Ovary (tissue), 7 donors: ENCODE measurements at regions not wholly inside any gene's neighbourhood (a gene's known extent, or its start where the extent isn't known, plus 50 kb on each side); places are given as distances from the start of the nearest gene placed in this dataset.

ENCODE experiments used
- DNase-seq, 5 donors: peaks; one replicate each; pipeline ENCODE4 v3.0.0-alpha.2; 2019 to 2020
- H3K27ac ChIP-seq, 2 donors: fragments of 200-600 bp; one replicate each; pipeline versions ENCODE4 v1.5.1 to v1.8.0; 2019 to 2022
- H3K27me3 ChIP-seq: fragments of 200-600 bp; one replicate; pipeline ENCODE4 v1.8.0; 2022
- H3K36me3 ChIP-seq: fragments of 200-600 bp; sonication (generic); one replicate; pipeline ENCODE4 v1.5.1; 2019
- H3K4me1 ChIP-seq: one replicate; pipeline ENCODE4 v1.8.1; 2013; ENCODE audit warnings: mild to moderate bottlenecking, moderate library complexity; ENCODE audit not compliant: insufficient read depth
- H3K4me3 ChIP-seq: fragments of 200-600 bp; sonication (generic); one replicate; pipeline ENCODE4 v1.5.1; 2017
- H3K9me3 ChIP-seq, 2 donors: fragments of 200-600 bp in 1 of 2; sonication (generic) in 1 of 2; one replicate each; pipeline versions ENCODE4 v1.5.1 to v1.8.1; 2013 to 2019; ENCODE audit warnings: mild to moderate bottlenecking in 1 of 2, moderate library complexity in 1 of 2
- CTCF ChIP-seq, 3 donors: fragments of 450-650 bp in 2 of 3; fragments of 200-600 bp in 1 of 3; IDR thresholded peaks; one replicate each; pipeline versions ENCODE4 v1.5.1 to v1.8.0; 2016 to 2022; ENCODE audit warnings: antibody characterized with exemption in 3 of 3, mild to moderate bottlenecking in 1 of 3
- EP300 ChIP-seq: sonication (generic); formaldehyde crosslinking; IDR thresholded peaks from one replicate; pipeline ENCODE4 v1.6.1; 2017; ENCODE audit warnings: antibody characterized with exemption
- POLR2A ChIP-seq: fragments of 450-650 bp; IDR thresholded peaks from one replicate; pipeline ENCODE4 v1.6.1; 2017; ENCODE audit warnings: antibody characterized with exemption, mild to moderate bottlenecking, moderate library complexity
- WGBS, 3 donors: extraction: QIAGEN DNeasy Blood & Tissue Kit in 1 of 3; methylation state at CpG; one replicate each; pipeline versions ENCODE4 v1.1.5 to v1.1.7; 2013 to 2017; 5-methylcytosine and 5-hydroxymethylcytosine counted together
- intact Hi-C, 4 donors: fragments of 100-400 bp; cut with DNase I; formaldehyde crosslinking; loops; one replicate each; pipeline versions ENCODE4 v1.11.0 to v1.15.1; 2022 to 2023
- donor health status: DM: no; HTN: no; CAD: no; lungs with moderate emphysema.
- donor health status: DM: no; HTN: no; CAD: no.
- donor health status: Bipolar disorder and iron deficiency.
- donor health status: DM: no; HTN: no; CAD: no.
- donor health status: DM: yes; HTN: yes; CAD: no.

GRCh38 chr11:115665175-115665821 lies 161.1 kb upstream of the CADM1 start:
- H3K27me3 ChIP-seq: no peaks in the 10 kb centered on the region
- H3K4me3 ChIP-seq: no peak overlapping the region
- no peak for DNase-seq
- TF ChIP-seq CTCF (IDR thresholded peaks at IDR 0.05) (no peak), POLR2A (no peak), EP300 (no peak)
- no peaks in the 10 kb centered on the region for H3K36me3 ChIP-seq
- no peaks in the 10 kb centered on the region for H3K9me3 ChIP-seq
- 90 to 91% (median 90%) methylated on average over 15 of the region's 15 CpGs for WGBS, 3 donors
- no peak overlapping the region for H3K27ac ChIP-seq
- H3K4me1 ChIP-seq: no peaks in the 10 kb centered on the region
- intact Hi-C loops: no loop called here

GRCh38 chr11:115664313-115664712 lies 160.1 kb upstream of the CADM1 start:
- TF ChIP-seq POLR2A (no peak), CTCF (IDR thresholded peaks at IDR 0.05) (no peak), EP300 (no peak)
- intact Hi-C loops: no loop called here
- H3K27ac ChIP-seq: no peak overlapping the region
- no peak for DNase-seq
- H3K4me1 ChIP-seq: no peaks in the 10 kb centered on the region
- no peak overlapping the region for H3K4me3 ChIP-seq
- no peaks in the 10 kb centered on the region for H3K27me3 ChIP-seq
- H3K9me3 ChIP-seq: no peaks in the 10 kb centered on the region
- WGBS, 3 donors: 90 to 97% (median 94%) methylated on average over 3 of the region's 3 CpGs
- no peaks in the 10 kb centered on the region for H3K36me3 ChIP-seq

- Histone ChIP-seq H3K27me3 (no peaks in the 10 kb centered on the region), H3K4me1 (no peaks in the 10 kb centered on the region), H3K9me3 (no peaks in the 10 kb centered on the region), H3K27ac (no peak overlapping the region), H3K4me3 (no peak overlapping the region), H3K36me3 (no peaks in the 10 kb centered on the region)
- intact Hi-C loops: no loop called here
- no peak for TF ChIP-seq CTCF (IDR thresholded peaks at IDR 0.05)
- no peak for TF ChIP-seq EP300
- no peak for TF ChIP-seq POLR2A
- 89 to 92% (median 89%) methylated on average over 6 of the region's 6 CpGs for WGBS, 3 donors
- DNase-seq: no peak
Measured at GRCh38 chr11:115663790-115664189, 159.6 kb upstream of the CADM1 start.

- Histone ChIP-seq H3K27me3 (no peaks in the 10 kb centered on the region), H3K4me3 (no peak overlapping the region), H3K36me3 (no peaks in the 10 kb centered on the region), H3K27ac (no peak overlapping the region), H3K4me1 (no peaks in the 10 kb centered on the region), H3K9me3 (no peaks in the 10 kb centered on the region)
- intact Hi-C loops: no loop called here
- no peak for DNase-seq
- TF ChIP-seq CTCF (IDR thresholded peaks at IDR 0.05) (no peak), POLR2A (no peak), EP300 (no peak)
- 33 to 38% (median 38%) methylated on average over 30 of the region's 30 CpGs for WGBS, 3 donors
Measured at GRCh38 chr11:115660030-115660805, 156.0 kb upstream of the CADM1 start.
